Gastrocnemius medialis (tissue), 4 donors: ENCODE measurements at regions not wholly inside any gene's neighbourhood (a gene's known extent, or its start where the extent isn't known, plus 50 kb on each side); places are given as distances from the start of the nearest gene placed in this dataset.

Experiments used
- ATAC-seq, 2 donors: fragments of 150-250 bp; one replicate each; pipeline ENCODE4 v1.9.1; 2016
- DNase-seq, 2 donors: peaks; one replicate each; pipeline ENCODE4 v3.0.0-alpha.2; 2019
- H3K27ac ChIP-seq, 4 donors: fragments of 200-600 bp; sonication (generic); 1 replicate in 1 of 4; 2 replicates in 3 of 4; pipeline ENCODE4 v1.5.1; 2016 to 2018; ENCODE audit warnings: mild to moderate bottlenecking in 2 of 4, moderate library complexity in 1 of 4
- H3K27me3 ChIP-seq, 3 donors: fragments of 200-600 bp; sonication (generic) in 2 of 3; 1 replicate in 1 of 3; 2 replicates in 2 of 3; pipeline versions ENCODE4 v1.5.1 to v1.6.0; 2016 to 2019; ENCODE audit warnings: mild to moderate bottlenecking in 1 of 3, moderate library complexity in 1 of 3
- H3K36me3 ChIP-seq, 2 donors: fragments of 200-600 bp; sonication (generic) in 1 of 2; one replicate each; pipeline ENCODE4 v1.5.1; 2017 to 2018
- H3K4me1 ChIP-seq, 2 donors: fragments of 200-600 bp; sonication (generic) in 1 of 2; one replicate each; pipeline ENCODE4 v1.5.1; 2016 to 2017; ENCODE audit warnings: mild to moderate bottlenecking in 2 of 2
- H3K4me3 ChIP-seq, 4 donors: fragments of 200-600 bp; sonication (generic) in 3 of 4; 1 replicate in 1 of 4; 2 replicates in 3 of 4; pipeline ENCODE4 v1.5.1; 2016 to 2019; ENCODE audit warnings: mild to moderate bottlenecking in 2 of 4
- H3K9me3 ChIP-seq, 3 donors: fragments of 200-600 bp; sonication (generic) in 2 of 3; 1 replicate in 1 of 3; 2 replicates in 2 of 3; pipeline ENCODE4 v1.5.1; 2016 to 2019
- POLR2A ChIP-seq, 2 donors: fragments of 450-650 bp; IDR thresholded peaks; one replicate each; pipeline ENCODE4 v1.6.1; 2017; ENCODE audit warnings: antibody characterized with exemption in 2 of 2, mild to moderate bottlenecking in 2 of 2, moderate library complexity in 2 of 2
- in situ Hi-C, 4 donors: fragments of 200-750 bp; cut with MboI; loops; one replicate each; pipeline versions ENCODE4 v1.15.0 to v1.8.0; 2017; ENCODE audit warnings: low sequenced_read_pairs in 4 of 4
- intact Hi-C: fragments of 100-400 bp; cut with DNase I; formaldehyde crosslinking; loops from one replicate; pipeline ENCODE4 v1.15.1; 2023; ENCODE audit warnings: low total_unique reads
- TF ChIP-seq, protein P1 (sequence below), 5 experiments: fragments of 450-650 bp in 3 of 5; fragments of 200-600 bp in 2 of 5; sonication (generic) in 2 of 5; IDR thresholded peaks in 4 of 5; conservative IDR thresholded peaks in 1 of 5; 1 replicate in 4 of 5; 2 replicates in 1 of 5; pipeline ENCODE4 v1.5.1; 2016 to 2019; ENCODE audit warnings: antibody characterized with exemption in 5 of 5, mild to moderate bottlenecking in 3 of 5, moderate library complexity in 3 of 5

GRCh38 chr5:89299998-89300397 is 417.0 kb upstream of the MEF2C start:
- Histone ChIP-seq H3K27ac (no peak overlapping the region), H3K4me1 (no peaks in the 10 kb centered on the region), H3K36me3 (no peaks in the 10 kb centered on the region), H3K9me3 (no peaks in the 10 kb centered on the region), H3K4me3 (no peak overlapping the region), H3K27me3 (no peaks in the 10 kb centered on the region)
- intact Hi-C loops (no loop called here), in situ Hi-C loops (no loop called here)
- ATAC-seq (no peak), DNase-seq (no peak)
- no peak for TF ChIP-seq POLR2A (IDR thresholded peaks at IDR 0.05)
- TF ChIP-seq, protein P1, sequence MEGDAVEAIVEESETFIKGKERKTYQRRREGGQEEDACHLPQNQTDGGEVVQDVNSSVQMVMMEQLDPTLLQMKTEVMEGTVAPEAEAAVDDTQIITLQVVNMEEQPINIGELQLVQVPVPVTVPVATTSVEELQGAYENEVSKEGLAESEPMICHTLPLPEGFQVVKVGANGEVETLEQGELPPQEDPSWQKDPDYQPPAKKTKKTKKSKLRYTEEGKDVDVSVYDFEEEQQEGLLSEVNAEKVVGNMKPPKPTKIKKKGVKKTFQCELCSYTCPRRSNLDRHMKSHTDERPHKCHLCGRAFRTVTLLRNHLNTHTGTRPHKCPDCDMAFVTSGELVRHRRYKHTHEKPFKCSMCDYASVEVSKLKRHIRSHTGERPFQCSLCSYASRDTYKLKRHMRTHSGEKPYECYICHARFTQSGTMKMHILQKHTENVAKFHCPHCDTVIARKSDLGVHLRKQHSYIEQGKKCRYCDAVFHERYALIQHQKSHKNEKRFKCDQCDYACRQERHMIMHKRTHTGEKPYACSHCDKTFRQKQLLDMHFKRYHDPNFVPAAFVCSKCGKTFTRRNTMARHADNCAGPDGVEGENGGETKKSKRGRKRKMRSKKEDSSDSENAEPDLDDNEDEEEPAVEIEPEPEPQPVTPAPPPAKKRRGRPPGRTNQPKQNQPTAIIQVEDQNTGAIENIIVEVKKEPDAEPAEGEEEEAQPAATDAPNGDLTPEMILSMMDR (IDR thresholded peaks at IDR 0.05 in 4 of 5, conservative IDR thresholded peaks at IDR 0.05 in 1 of 5), result no peak

DNA sequence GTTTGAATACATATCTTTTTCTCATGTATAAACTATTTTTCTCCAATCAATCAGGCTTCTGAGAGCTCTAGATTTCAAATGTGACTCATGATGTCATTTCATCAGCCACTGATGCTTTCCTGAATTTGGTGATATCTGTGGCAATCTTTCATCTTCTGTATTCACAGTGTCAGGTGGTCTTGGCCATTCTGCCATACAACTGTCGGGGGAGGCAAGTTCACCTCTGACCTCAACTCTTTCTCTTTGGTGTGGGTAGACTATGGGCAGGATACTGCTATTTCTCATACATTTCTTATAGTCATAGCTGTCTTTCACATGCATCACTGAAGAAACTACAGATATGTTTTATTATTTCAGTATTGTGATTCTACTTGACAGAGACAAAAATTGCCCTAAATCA is 414.1 kb upstream of the MEF2C start:
- no peak for DNase-seq
- ATAC-seq, result no peak
- no peak overlapping the region for H3K27ac ChIP-seq
- H3K4me1 ChIP-seq, result no peaks in the 10 kb centered on the region
- H3K9me3 ChIP-seq, result no peaks in the 10 kb centered on the region
- in situ Hi-C loops (no loop called here), intact Hi-C loops (no loop called here)
- TF ChIP-seq POLR2A (IDR thresholded peaks at IDR 0.05), result no peak
- TF ChIP-seq, protein P1 (IDR thresholded peaks at IDR 0.05 in 4 of 5, conservative IDR thresholded peaks at IDR 0.05 in 1 of 5), result no peak
- H3K27me3 ChIP-seq, result no peaks in the 10 kb centered on the region
- H3K4me3 ChIP-seq, result no peak overlapping the region
- H3K36me3 ChIP-seq, result no peaks in the 10 kb centered on the region

DNA sequence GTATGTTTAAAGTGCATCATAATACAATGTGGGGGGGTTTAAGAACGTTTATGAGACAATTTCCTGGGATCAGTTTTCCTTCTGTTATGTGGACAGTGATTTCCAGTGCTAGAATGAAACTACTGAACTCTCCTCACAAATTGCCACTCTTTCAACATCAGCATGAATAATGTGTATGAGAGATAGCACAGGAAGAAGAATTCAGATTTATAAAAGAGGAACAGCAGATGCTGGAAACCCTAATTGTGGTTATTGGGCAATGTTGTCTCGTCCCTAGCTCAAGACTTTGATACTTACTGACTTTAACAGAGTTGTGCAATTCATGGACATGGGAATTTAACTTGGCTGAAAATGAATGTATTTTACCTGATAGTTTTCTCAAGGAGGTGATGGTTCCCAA is 410.8 kb upstream of the MEF2C start:
- intact Hi-C loops (no loop called here), in situ Hi-C loops (no loop called here)
- TF ChIP-seq, protein P1 (IDR thresholded peaks at IDR 0.05 in 4 of 5, conservative IDR thresholded peaks at IDR 0.05 in 1 of 5), result no peak
- no peak for TF ChIP-seq POLR2A (IDR thresholded peaks at IDR 0.05)
- Histone ChIP-seq H3K36me3 (no peaks in the 10 kb centered on the region), H3K27me3 (no peaks in the 10 kb centered on the region), H3K9me3 (no peaks in the 10 kb centered on the region), H3K4me1 (no peaks in the 10 kb centered on the region), H3K4me3 (no peak overlapping the region), H3K27ac (no peak overlapping the region)
- ATAC-seq, result no peak
- DNase-seq, result no peak

DNA sequence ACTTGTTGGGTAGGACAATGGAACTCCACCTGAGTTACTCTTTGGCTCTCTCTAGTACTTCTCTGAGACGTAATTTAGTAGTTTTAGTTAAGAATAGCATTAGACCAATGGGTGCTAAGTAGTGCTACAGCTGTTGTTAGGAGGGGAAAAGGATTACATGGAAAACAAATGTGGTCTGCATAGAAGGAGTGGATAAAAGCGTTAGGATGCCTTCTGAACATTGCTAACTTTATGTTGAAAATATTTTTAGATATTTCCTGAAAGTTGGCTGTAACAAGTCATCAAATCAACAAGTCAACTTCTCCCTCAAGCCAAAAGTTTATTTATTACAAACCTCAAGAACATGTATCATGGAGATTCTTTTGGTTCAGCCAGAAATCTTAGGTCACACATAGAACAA is 409.5 kb upstream of the MEF2C start:
- Histone ChIP-seq H3K36me3 (no peaks in the 10 kb centered on the region), H3K27me3 (no peaks in the 10 kb centered on the region), H3K9me3 (no peaks in the 10 kb centered on the region), H3K4me1 (no peaks in the 10 kb centered on the region), H3K4me3 (no peak overlapping the region), H3K27ac (no peak overlapping the region)
- in situ Hi-C loops, result no loop called here
- no peak for ATAC-seq
- no peak for DNase-seq
- intact Hi-C loops, result no loop called here
- no peak for TF ChIP-seq POLR2A (IDR thresholded peaks at IDR 0.05)
- TF ChIP-seq, protein P1 (IDR thresholded peaks at IDR 0.05 in 4 of 5, conservative IDR thresholded peaks at IDR 0.05 in 1 of 5), result no peak

GRCh38 chr5:89289604-89290003 is 406.6 kb upstream of the MEF2C start:
- no peaks in the 10 kb centered on the region for H3K36me3 ChIP-seq
- H3K9me3 ChIP-seq, result no peaks in the 10 kb centered on the region
- no peak overlapping the region for H3K27ac ChIP-seq
- TF ChIP-seq, protein P1 (IDR thresholded peaks at IDR 0.05 in 4 of 5, conservative IDR thresholded peaks at IDR 0.05 in 1 of 5), result no peak
- no peak for TF ChIP-seq POLR2A (IDR thresholded peaks at IDR 0.05)
- no peaks in the 10 kb centered on the region for H3K4me1 ChIP-seq
- no peak for ATAC-seq
- no peak overlapping the region for H3K4me3 ChIP-seq
- intact Hi-C loops, result loop anchor here (10.0 kb wide), 1 partner anchor 565 kb away; no protein-coding TSS in a partner anchor
- in situ Hi-C loops, result no loop called here
- H3K27me3 ChIP-seq, result no peaks in the 10 kb centered on the region
- DNase-seq, result no peak
